ENCODE measurements at regions not wholly inside any gene's neighbourhood (a gene's known extent, or its start where the extent isn't known, plus 50 kb on each side); places are given as distances from the start of the nearest gene placed in this dataset.
"Not testable (repeated sequence)": the region's sequence is repeated elsewhere in the genome, so short reads cannot be mapped to it uniquely, and the experiment has no call there.

GRCh38 chr6:57853745-57854407 lies 536.4 kb downstream of the PRIM2 start:
- DNase-seq (ENCODE audit: low spot score); ATAC-seq: not testable (repeated sequence)

- not testable (repeated sequence) for DNase-seq (ENCODE audit: low spot score); ATAC-seq
Measured at GRCh38 chr6:57860481-57861315, 543.3 kb downstream of the PRIM2 start.

GRCh38 chr6:57870083-57870482 lies 552.7 kb downstream of the PRIM2 start:
- not testable (repeated sequence) for ATAC-seq

GRCh38 chr6:57873424-57873823 lies 556.0 kb downstream of the PRIM2 start:
- ATAC-seq; DNase-seq (ENCODE audit: low spot score): not testable (repeated sequence)

More at GRCh38 chr6:57870083-57870482, 552.7 kb downstream of the PRIM2 start:
- DNase-seq (ENCODE audit: low spot score), result not testable (repeated sequence)

- not testable (repeated sequence) for ATAC-seq; DNase-seq (ENCODE audit: low spot score)
Measured at GRCh38 chr6:57876659-57877058, 559.2 kb downstream of the PRIM2 start.

- not testable (repeated sequence) for DNase-seq (ENCODE audit: low spot score); ATAC-seq
Measured at GRCh38 chr6:57877729-57878128, 560.3 kb downstream of the PRIM2 start.

GRCh38 chr6:57878792-57879191 lies 561.4 kb downstream of the PRIM2 start:
- not testable (repeated sequence) for ATAC-seq; DNase-seq (ENCODE audit: low spot score)

- ATAC-seq, result not testable (repeated sequence)
Measured at GRCh38 chr6:57898850-57899249, 581.4 kb downstream of the PRIM2 start.

GRCh38 chr6:57900687-57901399 lies 583.4 kb downstream of the PRIM2 start:
- not testable (repeated sequence) for ATAC-seq; DNase-seq (ENCODE audit: low spot score)

More at GRCh38 chr6:57898850-57899249, 581.4 kb downstream of the PRIM2 start:
- not testable (repeated sequence) for DNase-seq (ENCODE audit: low spot score)

GRCh38 chr6:57901445-57901844 lies 584.0 kb downstream of the PRIM2 start:
- ATAC-seq; DNase-seq (ENCODE audit: low spot score): not testable (repeated sequence)

GRCh38 chr6:57904356-57904755 lies 586.9 kb downstream of the PRIM2 start:
- ATAC-seq; DNase-seq (ENCODE audit: low spot score): not testable (repeated sequence)

GRCh38 chr6:57915300-57915699 lies 597.9 kb downstream of the PRIM2 start:
- DNase-seq (ENCODE audit: low spot score), result not testable (repeated sequence)

GRCh38 chr6:57942966-57943365 lies 625.5 kb downstream of the PRIM2 start:
- not testable (repeated sequence) for ATAC-seq

More at GRCh38 chr6:57915300-57915699, 597.9 kb downstream of the PRIM2 start:
- not testable (repeated sequence) for ATAC-seq

GRCh38 chr6:57946084-57946768 lies 628.8 kb downstream of the PRIM2 start:
- DNase-seq (ENCODE audit: low spot score); ATAC-seq: not testable (repeated sequence)

More at GRCh38 chr6:57942966-57943365, 625.5 kb downstream of the PRIM2 start:
- DNase-seq (ENCODE audit: low spot score), result not testable (repeated sequence)

- DNase-seq (ENCODE audit: low spot score); ATAC-seq: not testable (repeated sequence)
Measured at GRCh38 chr6:57946769-57947091, 629.3 kb downstream of the PRIM2 start.

- DNase-seq (ENCODE audit: low spot score); ATAC-seq: not testable (repeated sequence)
Measured at GRCh38 chr6:57948481-57948880, 631.1 kb downstream of the PRIM2 start.

GRCh38 chr6:57950430-57950829 lies 633.0 kb downstream of the PRIM2 start:
- not testable (repeated sequence) for ATAC-seq; DNase-seq (ENCODE audit: low spot score)

- ATAC-seq; DNase-seq (ENCODE audit: low spot score): not testable (repeated sequence)
Measured at GRCh38 chr6:57966757-57967156, 649.3 kb downstream of the PRIM2 start.

GRCh38 chr6:57971956-57972355 lies 654.5 kb downstream of the PRIM2 start:
- not testable (repeated sequence) for ATAC-seq; DNase-seq (ENCODE audit: low spot score)

- DNase-seq (ENCODE audit: low spot score), result no peak
- no peak for ATAC-seq
Measured at GRCh38 chr6:57974653-57975052, 657.2 kb downstream of the PRIM2 start.

Measured in left lobe of liver (tissue), 2 donors.